Sigmoid colon (tissue), 4 donors: ENCODE measurements at regions not wholly inside any gene's neighbourhood (a gene's known extent, or its start where the extent isn't known, plus 50 kb on each side); places are given as distances from the start of the nearest gene placed in this dataset.

Experiments used
- CTCF ChIP-seq, 4 experiments: fragments of 450-650 bp in 3 of 4; fragments of 200-600 bp in 1 of 4; IDR thresholded peaks; one replicate each; pipeline ENCODE4 v1.5.1; 2016 to 2019; ENCODE audit warnings: antibody characterized with exemption in 4 of 4, mild to moderate bottlenecking in 3 of 4, moderate library complexity in 2 of 4
- EP300 ChIP-seq, 4 donors: sonication (generic); formaldehyde crosslinking; IDR thresholded peaks; one replicate each; pipeline ENCODE4 v1.6.1; 2017; ENCODE audit warnings: antibody characterized with exemption in 4 of 4
- POLR2A ChIP-seq, 2 donors: fragments of 450-650 bp; IDR thresholded peaks; one replicate each; pipeline ENCODE4 v1.6.1; 2016; ENCODE audit warnings: antibody characterized with exemption in 2 of 2, mild to moderate bottlenecking in 2 of 2, moderate library complexity in 2 of 2

- TF ChIP-seq CTCF (IDR thresholded peaks at IDR 0.05), result no peak
- TF ChIP-seq POLR2A (IDR thresholded peaks at IDR 0.05), result no peak
- TF ChIP-seq EP300 (IDR thresholded peaks at IDR 0.05), result no peak
Observed at GRCh38 chr4:26141051-26141721, 179.6 kb upstream of the RBPJ start.
